ENCODE measurements at regions not wholly inside any gene's neighbourhood (a gene's known extent, or its start where the extent isn't known, plus 50 kb on each side); places are given as distances from the start of the nearest gene placed in this dataset.
"Not testable (repeated sequence)": the region's sequence is repeated elsewhere in the genome, so short reads cannot be mapped to it uniquely, and the experiment has no call there.

DNA sequence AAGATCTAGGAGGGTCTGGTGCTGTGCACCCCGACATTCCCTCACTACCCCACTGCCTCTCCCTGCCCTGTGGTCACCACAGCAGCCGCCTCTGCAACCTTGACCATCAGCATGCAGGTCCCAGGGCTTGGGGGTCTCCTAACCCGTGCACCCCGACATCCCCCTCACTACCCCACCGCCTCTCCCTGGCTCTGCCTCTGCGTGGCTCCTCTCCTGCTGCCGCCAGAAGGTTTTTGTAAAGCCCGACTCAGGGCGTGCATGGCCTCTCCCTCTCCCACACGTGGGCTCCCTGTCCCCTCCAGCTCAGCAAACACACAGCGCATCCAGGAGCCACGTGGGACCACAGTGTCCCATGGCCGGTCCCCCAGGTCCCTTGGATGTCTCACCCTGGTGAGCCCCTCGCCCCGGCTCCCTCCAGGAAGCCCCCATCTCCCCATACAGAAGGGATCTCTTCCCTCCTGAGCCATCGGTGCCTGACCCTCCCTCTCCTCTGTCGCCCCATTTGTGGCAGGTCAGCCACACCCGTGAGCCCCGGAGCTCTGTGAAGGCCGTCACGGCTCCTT is 112.5 kb upstream of the LPCAT1 start:
- not testable (repeated sequence) for DNase-seq (ENCODE audit: low read depth)

DNA sequence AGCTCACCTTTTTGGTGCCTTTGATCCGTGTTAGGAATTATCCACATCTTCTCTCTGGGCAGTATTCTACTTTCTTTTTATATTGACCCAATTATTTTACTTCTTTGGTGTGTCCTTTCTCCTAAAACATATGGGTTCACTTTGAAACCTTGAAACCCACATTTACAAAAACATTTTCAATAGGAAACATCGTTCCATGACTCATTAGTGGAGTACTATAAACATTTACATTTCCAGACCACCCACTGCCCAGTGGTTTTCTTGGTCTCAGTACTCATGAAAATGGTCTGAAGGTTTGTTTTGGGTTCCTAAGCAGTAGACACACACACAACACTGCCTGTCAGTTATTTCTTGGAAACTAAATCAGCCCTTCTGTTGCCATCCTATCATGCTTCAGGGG is 111.7 kb upstream of the LPCAT1 start:
- peak; percentile 43 for DNase-seq (ENCODE audit: low read depth)

DNA sequence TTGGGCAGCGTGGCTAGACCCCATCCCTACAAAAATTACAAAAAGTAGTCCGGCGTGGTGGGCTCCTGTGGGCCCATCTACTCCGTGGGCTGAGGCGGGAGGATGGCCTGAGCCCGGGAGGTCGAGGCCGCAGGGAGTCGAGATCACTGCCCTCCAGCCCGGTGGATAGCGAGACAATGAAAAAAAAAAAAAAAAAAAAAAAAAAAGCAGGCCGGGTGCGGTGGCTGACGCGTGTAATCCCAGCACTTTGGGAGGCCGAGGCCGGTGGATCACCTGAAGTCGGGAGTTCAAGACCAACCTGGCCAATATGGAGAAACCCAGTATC is 110.5 kb upstream of the LPCAT1 start:
- no peak for DNase-seq (ENCODE audit: low read depth)

DNA sequence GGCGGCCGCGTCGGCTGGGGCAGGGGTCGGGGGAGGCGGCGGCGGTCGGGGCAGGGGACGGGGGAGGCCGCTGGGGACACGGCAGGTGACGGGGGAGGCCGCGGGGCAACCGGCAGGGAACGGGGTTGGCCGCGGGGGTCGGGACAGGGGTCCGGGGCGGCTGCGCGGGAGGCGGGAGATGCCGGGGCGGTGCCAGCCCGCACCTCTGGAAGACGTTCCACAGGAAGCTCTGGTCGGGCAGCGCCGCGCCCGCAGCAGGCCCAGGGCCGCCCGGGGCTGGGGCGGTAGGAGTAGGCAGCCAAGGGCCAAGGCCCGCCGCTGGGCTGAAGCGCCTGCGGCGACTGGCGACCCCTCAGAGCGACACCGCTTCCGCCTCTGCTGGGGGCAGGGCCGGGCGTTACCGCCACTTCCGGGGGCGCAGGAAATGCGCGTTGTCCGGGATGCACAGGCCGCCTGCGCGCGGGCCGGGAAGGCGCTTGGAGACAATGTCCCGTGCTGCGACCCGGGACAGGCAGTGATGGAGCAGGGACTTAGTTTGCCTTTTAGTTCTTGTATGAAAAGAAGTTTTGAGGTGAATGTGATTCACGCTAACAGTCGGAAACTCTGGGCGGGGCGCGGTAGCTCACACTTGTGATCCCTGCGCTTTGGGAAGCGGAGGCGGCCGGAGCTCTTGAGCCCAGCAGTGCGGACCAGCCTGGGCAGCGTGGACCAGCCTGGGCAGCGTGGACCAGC is 110.0 kb upstream of the LPCAT1 start:
- peak; percentile 76 for DNase-seq (ENCODE audit: low read depth)

DNA sequence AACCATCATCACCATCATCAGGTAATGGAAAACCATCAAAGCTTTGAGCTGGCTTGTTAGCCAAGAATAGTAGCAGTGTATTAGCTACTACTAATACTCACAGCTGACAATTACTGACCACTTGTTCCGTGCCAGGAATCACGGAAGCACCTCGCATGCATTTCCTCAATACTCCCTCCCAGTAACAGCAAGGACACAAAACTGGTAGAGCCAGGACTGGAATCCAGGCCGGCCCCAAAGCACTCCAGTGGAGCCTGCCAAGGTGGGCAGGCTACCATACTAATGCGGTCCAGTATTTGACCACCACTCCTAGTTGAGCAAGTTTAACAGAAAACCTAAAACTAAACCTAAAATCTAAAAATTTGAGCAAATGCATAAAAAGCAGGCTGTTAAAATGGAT is 107.2 kb upstream of the LPCAT1 start:
- DNase-seq (ENCODE audit: low read depth): not testable (repeated sequence)

DNA sequence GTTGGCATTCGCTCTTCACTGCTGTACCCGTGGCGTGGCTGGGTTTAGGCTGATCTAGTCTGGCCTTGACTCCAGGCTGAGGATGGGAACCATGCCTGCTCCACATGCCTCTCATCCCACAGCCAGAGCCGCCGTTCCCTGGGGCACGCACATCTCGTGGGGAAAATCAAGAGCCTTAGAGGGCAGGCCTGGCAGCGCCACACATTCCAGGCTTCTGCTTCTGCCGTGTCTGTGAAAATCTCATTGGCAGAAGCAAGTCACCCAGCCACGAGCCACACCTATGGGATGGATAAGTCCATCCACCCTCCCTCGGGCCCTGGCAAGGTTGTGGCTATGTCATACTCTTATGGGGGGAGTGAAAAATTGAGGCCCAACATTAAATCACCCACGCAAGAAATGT is 102.6 kb upstream of the LPCAT1 start:
- not testable (repeated sequence) for DNase-seq (ENCODE audit: low read depth)

DNA sequence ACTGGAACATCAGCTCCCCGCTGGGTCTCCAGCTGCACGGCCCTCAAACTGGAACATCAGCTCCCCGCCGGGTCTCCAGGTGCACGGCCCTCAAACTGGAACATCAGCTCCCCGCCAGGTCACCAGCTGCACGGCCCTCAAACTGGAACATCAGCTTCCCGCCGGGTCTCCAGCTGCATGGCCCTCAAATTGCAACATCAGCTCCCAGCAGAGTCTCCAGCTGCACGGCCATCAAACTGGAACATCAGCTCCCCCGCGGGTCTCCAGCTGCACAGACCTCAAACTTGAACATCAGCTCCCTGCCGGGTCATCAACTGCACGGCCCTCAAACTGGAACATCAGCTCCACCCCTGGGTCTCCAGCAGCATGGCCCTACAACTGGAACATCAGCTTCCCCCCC is 95.8 kb upstream of the LPCAT1 start:
- not testable (repeated sequence) for DNase-seq (ENCODE audit: low read depth)

DNA sequence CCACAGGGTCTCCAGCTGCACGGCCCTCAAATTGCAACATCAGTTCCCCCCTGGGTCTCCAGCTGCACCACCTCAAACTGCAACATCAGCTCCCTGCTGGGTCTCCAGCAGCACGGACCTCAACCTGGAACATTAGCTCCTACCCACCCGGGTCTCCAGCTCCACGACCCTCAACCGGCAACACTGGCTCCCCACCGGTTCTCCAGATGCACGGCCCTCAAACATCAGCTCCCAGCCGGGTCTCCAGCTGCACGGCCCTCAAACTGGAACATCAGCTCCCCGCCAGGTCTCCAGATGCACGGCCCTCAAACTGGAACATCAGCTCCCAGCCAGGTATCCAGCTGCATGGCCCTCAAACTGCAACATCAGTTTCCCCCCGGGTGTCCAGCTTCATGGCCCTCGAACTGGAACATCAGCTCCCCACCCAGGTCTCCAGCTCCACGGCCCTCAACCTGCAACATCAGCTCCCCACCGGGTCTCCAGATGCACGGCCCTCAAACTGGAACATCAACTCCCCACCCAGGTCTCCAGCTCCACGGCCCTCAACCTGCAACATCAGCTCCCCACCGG is 94.6 kb upstream of the LPCAT1 start:
- not testable (repeated sequence) for DNase-seq (ENCODE audit: low read depth)

DNA sequence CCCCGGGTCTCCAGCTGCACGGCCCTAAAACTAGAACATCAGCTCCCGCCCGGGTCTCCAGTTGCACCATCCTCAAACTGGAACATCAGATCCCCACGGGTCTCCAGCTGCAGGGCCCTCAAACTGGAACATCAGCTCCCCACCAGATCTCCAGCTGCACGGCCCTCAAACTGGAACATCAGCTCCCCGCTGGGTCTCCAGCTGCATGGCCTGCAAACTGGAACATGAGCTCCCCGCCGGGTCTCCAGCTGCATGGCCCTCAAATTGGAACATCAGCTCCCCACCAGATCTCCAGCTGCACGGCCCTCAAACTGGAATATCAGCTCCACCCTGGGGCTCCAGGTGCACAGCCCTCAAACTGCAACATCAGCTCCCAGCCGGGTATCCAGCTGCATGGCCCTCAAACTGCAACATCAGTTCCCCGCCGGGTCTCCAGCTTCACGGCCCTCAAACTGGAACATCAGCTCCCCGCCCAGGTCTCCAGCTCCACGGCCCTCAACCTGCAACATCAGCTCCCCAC is 93.5 kb upstream of the LPCAT1 start:
- not testable (repeated sequence) for DNase-seq (ENCODE audit: low read depth)

DNA sequence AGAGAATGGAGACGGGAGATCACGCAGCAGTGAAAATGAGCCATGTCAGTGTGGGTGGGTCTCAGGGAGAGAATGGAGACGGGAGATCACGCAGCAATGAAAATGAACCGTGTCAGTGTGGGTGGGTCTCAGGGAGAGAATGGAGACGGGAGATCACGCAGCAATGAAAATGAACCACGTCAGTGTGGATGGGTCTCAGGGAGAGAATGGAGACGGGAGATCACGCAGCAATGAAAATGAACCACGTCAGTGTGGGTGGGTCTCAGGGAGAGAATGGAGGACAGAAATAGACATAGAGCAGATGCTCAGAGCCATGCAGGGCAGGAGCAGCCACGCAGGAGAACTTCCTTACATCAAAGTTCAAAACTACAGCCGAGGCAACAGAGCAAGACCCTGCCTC is 89.8 kb upstream of the LPCAT1 start:
- not testable (repeated sequence) for DNase-seq (ENCODE audit: low read depth)

DNA sequence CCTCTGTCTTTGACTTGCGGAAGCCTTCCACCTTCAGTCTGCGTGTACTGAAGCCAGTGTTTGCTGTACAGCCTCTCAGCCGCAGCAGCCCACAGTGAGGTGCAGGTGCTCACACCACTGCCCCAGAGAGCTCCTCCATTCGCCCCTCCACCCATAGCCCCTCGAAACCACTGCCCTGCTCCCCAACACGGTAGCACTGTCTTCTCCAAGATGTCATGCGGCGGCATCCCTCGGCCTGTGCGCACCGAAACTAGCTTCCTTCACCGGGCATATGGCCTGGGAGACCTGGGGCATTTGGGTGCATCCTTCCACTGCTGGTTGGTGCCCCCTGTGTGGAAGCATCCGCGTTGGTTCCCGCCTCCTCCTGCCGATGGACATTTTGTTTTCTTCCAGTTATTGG is 86.8 kb upstream of the LPCAT1 start:
- DNase-seq (ENCODE audit: low read depth): not testable (repeated sequence)

DNA sequence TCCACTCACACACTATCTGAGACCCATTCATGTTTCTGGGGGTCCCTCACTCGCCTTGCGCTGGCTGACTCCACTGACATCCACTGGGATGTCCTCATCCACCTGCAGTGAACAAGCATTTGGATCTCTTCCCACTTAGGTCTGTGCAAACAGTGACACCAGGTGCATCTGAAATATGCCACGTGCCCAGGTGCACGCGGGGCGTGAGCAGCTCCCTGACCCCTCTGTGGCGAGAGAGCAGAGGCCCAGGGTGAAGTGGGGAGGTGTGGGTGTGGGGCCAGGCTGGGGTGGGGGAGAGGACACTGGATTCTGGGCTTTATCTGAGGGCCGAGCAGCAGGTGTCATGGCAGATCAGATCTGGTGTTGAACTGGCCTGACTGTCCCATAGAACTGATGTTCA is 85.4 kb upstream of the LPCAT1 start:
- not testable (repeated sequence) for DNase-seq (ENCODE audit: low read depth)

DNA sequence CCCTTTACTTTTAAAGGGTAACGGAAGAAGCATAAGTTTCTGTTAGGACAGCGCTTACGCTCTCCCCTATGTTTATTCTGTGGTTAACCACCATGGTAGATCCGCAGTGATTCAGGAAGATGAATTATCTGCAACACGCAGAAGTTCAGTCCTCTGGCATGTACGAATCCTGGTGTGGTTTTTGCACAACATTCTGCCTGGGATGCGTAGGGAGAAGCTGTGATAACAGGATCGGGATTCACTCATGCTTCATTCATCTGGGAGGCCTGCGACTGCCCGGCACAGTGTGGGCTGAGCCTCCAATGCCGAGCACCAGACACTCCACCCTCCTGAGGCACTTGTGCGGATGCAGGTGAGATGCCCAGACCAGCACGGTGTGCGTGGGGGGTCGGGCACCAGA is 84.6 kb upstream of the LPCAT1 start:
- peak; percentile 87 for DNase-seq (ENCODE audit: low read depth)

DNA sequence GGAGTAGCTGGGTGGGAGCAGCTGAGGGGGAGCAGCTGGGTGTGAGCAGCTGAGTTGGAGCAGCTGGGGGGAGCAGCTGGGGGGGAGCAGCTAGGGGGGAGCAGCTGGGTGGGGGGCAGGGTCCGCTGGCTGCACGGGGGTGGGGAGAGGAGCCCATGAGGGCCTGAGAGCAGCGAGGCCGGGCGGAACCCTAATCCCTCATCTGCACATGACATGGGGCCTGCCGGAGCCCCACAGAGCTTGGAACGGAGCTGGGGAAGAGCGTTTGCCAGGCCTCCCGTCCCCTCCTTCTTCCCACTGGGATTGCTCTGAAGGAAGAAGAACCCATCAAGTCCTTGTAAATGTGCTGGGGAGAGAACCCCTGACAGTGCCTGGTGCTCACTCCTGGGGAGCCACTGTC is 83.2 kb upstream of the LPCAT1 start:
- not testable (repeated sequence) for DNase-seq (ENCODE audit: low read depth)

DNA sequence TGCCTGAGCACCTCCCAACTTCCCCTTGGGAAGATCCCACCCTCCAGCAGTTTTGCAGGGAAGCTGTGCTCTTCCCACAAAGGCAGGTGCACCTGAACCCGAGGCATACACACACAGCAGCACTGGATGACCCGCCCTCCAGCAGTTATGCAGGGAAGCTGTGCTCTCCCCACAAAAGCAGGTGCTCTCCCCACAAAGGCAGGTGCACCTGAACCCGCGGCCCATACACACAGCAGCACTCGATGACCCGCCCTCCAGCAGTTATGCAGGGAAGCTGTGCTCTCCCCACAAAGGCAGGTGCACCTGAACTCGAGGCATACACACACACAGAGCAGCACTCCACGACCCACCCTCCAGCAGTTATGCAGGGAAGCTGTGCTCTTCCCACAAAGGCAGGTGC is 80.2 kb upstream of the LPCAT1 start:
- not testable (repeated sequence) for DNase-seq (ENCODE audit: low read depth)

DNA sequence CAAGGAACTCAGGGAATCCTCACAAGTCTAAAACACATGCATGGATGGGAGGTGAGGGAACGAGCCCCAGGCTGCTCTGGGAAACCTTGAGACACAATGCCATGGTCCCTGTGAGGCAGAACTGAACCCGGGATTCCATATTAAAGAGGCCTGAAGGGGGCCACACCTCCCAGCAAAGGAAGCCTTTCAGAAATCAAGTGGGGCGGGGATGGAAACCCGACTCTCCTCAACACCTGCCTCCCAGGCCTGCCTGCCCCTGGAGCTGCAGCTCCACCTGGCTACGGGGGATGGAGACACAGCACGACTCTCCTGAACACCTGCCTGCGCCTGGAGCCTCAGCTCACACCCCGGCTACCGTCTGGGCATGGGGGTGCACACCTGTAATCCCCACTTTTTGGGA is 77.8 kb upstream of the LPCAT1 start:
- not testable (repeated sequence) for DNase-seq (ENCODE audit: low read depth)

DNA sequence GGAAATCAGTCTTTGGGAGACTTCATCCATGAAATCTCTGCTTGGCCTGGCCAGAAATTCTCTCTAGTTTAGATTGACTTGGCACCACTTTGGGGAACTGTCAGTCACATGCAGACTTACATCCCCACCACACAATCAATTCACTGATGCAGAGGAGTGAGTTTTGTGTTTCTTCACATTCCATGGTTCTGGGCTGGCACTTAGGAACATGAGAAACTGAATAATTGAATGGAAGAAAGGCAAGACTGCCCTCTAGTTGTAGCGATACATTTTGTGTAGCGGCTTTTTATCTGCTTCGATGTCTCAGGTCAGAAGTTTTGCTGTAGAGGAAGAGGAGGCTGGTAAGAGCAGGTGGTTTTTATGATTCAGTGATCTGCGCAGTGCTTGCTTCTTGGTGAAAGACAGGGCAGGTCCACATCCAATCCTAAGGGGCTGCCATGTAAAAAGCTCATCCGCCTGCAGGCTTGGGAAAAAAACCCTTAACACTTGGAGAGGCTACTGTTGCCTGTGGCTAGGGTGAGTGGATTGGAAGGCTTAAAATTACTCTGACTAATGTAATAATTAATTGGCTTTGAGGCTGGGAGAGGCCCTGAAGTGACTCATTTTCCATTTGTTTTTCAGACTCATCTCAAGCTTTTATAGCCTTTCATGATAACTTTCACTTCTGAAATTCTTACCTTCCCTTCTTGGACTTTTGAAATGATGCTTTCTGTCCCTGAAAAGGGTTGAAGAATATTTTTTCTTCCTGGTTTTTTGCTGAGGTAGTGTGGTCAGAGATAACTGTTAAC is 75.4 kb upstream of the LPCAT1 start:
- peak; percentile 41 for DNase-seq (ENCODE audit: low read depth)

DNA sequence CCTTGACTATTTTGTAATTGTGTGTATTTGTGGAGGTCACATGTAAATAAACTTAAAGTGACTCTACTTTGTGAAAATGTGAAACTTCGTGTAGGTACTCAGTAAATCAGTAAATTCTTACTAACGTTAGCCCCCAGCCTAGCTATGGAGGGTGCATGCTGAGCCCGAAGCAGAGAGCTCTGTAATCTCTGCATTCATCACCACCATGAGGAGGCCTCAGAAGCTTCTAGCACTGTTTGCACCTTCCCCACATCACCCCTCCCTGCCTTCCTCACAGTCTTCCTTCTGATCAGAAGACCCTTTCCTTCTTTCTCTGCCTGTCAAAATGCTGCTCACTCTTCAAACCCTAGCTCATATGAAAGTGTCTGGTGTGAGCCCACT is 73.3 kb upstream of the LPCAT1 start:
- DNase-seq (ENCODE audit: low read depth): peak; percentile 13

DNA sequence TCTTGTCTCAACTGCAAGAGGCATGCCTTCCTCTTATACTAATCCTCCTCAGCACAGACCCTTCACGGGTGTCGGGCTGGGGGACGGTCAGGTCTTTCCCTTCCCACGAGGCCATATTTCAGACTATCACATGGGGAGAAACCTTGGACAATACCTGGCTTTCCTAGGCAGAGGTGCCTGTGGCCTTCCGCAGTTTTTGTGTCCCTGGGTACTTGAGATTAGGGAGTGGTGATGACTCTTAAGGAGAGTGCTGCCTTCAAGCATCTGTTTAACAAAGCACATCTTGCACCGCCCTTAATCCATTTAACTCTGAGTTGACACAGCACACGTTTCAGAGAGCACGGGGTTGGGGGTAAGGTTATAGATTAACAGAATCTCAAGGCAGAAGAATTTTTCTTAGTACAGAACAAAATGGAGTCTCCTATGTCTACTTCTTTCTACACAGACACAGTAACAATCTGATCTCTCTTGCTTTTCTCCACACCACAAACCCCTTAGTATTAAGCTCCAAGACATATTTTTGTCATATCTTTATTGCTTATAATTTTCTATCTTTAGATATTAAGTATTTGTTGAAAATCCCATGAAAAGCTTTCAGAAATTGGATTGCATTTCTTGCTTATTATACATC is 72.8 kb upstream of the LPCAT1 start:
- DNase-seq (ENCODE audit: low read depth): not testable (repeated sequence)

DNA sequence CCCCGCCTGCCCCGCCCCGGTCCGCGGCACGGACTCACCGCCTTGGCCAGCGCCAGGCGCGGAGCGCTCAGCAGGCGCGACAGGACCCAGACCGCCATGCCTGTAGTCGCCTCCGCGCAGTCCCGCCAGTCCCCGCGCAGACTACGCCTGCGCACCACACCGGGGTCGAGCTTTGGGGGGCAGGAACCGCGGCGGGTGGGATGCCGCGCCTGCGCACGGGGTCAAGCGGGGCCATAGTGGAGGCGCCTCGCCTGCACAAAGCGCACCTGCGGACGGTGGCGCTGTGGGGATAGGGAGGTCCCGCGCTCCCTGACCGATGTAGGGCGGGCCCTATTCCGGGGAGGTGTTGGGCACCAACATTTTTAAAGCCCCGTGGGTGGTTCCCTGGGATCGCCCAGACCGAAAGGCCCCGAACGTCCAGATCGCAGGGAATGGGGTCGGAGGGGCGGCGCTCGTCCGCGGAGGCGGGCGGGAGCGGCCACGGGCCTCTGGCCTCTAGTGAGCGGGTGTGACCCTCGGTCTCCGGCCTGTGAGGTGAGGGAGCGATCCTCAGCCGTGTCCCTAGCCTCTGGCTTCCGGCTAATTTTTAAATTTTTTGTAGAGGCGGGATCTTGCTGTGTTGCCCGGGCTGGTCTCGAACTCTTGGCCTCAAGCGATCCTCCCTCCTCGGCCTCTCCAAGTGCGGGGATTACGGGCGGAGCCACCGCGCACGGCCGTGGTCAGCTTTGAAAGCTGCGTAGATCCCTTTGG is 70.8 kb upstream of the LPCAT1 start:
- DNase-seq (ENCODE audit: low read depth): peak; percentile 48

DNA sequence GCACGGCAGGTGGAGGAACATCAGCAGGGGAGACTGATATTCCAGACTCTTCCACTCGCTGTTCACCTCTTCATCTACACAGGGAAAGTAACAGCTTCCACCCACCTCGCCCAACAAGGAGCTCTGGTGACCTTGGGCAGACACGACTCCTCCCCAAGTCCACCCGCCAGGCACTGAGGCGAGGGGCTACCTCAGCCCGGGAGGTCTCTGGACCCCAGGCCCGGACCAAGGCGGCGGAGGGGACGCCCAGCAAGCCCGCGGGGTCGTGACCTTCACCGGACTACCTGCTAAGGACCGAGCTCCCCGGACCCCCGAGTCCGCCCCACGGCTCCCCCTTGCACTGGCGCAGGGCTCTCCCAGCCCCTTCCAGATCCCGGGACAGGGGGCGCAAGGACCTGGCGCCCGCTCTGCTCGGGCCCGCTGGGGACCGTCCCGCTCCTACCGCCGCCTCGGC is 70.2 kb upstream of the LPCAT1 start:
- DNase-seq (ENCODE audit: low read depth): no peak
